ENCODE measurements at regions not wholly inside any gene's neighbourhood (a gene's known extent, or its start where the extent isn't known, plus 50 kb on each side); places are given as distances from the start of the nearest gene placed in this dataset.
"Not testable (repeated sequence)": the region's sequence is repeated elsewhere in the genome, so short reads cannot be mapped to it uniquely, and the experiment has no call there.

DNA sequence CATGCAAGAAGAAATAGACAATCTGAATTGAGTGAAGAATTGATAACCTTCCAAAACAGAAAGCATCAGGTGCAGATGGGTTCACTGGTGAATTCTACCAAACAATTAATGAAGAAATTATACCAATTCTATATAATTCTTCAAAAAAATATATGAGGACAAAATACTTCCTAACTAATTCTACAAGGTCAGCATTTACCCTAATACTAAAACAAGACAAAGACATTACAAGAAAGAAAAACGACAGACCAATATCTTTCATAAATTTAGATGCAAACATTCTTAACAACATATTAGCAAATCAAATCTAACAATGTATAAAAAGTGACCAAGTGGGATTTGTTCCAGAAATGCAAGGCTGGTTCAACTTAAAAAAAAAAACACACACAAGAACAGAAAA, 183.9 kb downstream of the BARX1 start:
- no peaks in the 10 kb centered on the region for H3K4me1 ChIP-seq
- intact Hi-C loops (cut with DNase I), result no loop called here

DNA sequence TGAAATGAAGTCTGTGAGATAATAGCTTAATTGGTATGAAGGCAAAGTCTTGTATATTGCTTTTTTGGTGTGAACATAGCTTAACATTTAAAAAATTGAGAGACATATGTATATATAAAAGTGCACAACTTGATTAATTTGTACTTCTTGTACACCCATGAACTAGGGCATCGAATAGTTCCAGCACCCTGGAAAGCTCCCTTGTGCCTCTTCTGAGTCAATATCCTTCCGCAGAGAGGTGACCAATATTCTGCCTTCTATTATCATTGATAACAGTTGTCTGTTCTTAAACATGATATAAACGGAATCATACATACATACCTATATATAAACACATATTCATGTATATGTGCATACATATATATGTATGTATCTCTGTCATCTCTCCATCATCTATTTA, 185.4 kb downstream of the PHF2 start:
- ATAC-seq, result no peak
- peaks cover 0 to 33% (median 13%) of the 10 kb centered on the region in 11 donors for H3K9me3 ChIP-seq
- TF ChIP-seq, protein P1, sequence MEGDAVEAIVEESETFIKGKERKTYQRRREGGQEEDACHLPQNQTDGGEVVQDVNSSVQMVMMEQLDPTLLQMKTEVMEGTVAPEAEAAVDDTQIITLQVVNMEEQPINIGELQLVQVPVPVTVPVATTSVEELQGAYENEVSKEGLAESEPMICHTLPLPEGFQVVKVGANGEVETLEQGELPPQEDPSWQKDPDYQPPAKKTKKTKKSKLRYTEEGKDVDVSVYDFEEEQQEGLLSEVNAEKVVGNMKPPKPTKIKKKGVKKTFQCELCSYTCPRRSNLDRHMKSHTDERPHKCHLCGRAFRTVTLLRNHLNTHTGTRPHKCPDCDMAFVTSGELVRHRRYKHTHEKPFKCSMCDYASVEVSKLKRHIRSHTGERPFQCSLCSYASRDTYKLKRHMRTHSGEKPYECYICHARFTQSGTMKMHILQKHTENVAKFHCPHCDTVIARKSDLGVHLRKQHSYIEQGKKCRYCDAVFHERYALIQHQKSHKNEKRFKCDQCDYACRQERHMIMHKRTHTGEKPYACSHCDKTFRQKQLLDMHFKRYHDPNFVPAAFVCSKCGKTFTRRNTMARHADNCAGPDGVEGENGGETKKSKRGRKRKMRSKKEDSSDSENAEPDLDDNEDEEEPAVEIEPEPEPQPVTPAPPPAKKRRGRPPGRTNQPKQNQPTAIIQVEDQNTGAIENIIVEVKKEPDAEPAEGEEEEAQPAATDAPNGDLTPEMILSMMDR (IDR thresholded peaks at IDR 0.05), result no peak
- 71 to 73% methylated on average over 3 of the region's 3 CpGs for WGBS, 2 donors
- H3K4me1 ChIP-seq, result no peaks in the 10 kb centered on the region
- no peaks in the 10 kb centered on the region for H3K36me3 ChIP-seq
- H3K27me3 ChIP-seq, result peaks cover 0 to 14% (median 3%) of the 10 kb centered on the region in 7 donors
- H3K4me3 ChIP-seq, result no peak overlapping the region
- intact Hi-C loops (cut with DNase I), result loop anchor here in 1 of 10 donors (2.0 kb wide), 1 partner anchor 79 kb away; no protein-coding TSS in a partner anchor
- no peak overlapping the region for H3K27ac ChIP-seq
- no peak for DNase-seq

More for the DNA sequence above, 183.9 kb downstream of the BARX1 start:
- Histone ChIP-seq H3K4me3 (no peak overlapping the region), H3K9me3 (peaks cover 0 to 30% (median 2%) of the 10 kb centered on the region in 11 donors), H3K27me3 (peaks cover 0 to 4% (median 0%) of the 10 kb centered on the region in 7 donors), H3K36me3 (no peaks in the 10 kb centered on the region), H3K27ac (no peak overlapping the region)
- ATAC-seq (no peak), DNase-seq (no peak)
- TF ChIP-seq, protein P1 (IDR thresholded peaks at IDR 0.05), result no peak
- WGBS, 2 donors, result 81 to 83% methylated on average over 1 of the region's 1 CpG

DNA sequence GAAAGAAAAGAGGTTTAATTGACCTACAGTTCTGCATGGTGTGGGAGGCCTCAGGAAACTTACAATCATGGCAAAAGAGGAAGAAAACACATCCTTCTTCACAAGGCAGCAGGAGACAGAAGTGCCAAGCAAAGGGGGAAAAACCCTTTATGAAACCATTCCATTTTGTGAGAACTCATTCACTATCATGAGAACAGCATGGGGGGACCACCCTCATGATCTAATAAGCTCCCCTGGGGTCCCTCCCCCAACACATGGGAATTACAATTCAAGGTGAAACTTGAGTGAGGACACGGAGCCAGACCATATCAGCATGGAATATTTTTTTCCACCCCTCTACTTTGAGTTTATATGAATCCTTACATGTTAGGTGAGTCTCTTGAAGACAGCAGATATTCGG, 173.7 kb downstream of the PHF2 start:
- Histone ChIP-seq H3K27ac (no peak overlapping the region), H3K4me3 (no peak overlapping the region), H3K9me3 (peaks cover 0 to 78% (median 37%) of the 10 kb centered on the region in 11 donors), H3K27me3 (no peaks in the 10 kb centered on the region), H3K4me1 (no peaks in the 10 kb centered on the region), H3K36me3 (no peaks in the 10 kb centered on the region)
- intact Hi-C loops (cut with DNase I), result loop anchor here in 1 of 10 donors (10.0 kb wide), 1 partner anchor 105 kb away; no protein-coding TSS in a partner anchor
- WGBS, 2 donors, result 56 to 65% methylated on average over 2 of the region's 2 CpGs
- TF ChIP-seq, protein P1 (IDR thresholded peaks at IDR 0.05), result no peak
- no peak for DNase-seq
- no peak for ATAC-seq

DNA sequence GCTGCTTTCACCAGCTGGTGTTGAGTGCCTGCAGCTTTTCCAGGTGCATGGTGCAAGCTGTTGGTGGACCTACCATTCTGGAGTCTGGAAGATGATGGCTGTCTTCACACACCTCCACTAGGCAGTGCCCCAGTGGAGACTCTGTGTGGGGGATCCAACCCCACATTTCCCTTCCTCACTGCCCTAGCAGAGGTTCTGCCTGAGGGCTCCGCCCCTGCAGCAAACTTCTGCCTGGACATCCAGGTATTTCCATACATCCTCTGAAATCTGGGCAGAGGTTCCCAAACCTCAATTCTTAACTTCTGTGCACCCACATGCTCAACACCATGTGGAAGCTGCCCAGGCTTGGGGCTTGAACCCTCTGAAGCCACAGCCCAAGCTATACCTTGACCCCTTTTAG, 172.4 kb downstream of the PHF2 start:
- H3K9me3 ChIP-seq, result peaks cover 0 to 82% (median 38%) of the 10 kb centered on the region in 11 donors
- intact Hi-C loops (cut with DNase I), result not testable (repeated sequence)
- 86 to 94% methylated on average over 1 of the region's 1 CpG for WGBS, 2 donors

DNA sequence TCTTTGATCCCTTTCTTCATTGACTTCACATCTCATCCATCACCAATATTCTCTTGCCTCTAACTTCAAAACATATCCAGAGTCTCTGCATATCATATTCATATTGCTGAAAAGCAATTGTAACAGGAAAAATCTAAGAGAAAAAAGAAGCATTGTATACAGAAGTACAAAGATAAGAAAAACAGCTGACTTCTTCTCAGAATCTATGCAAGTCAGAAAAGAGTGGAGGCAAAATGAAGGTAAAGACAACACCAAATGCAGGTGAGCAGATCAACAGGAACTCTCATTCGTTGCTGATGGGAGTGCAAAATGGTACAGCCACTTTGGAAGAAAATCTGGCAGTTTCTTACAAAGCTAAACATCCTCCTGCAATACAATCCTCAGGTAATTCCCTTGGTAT, 155.6 kb downstream of the PHF2 start:
- Histone ChIP-seq H3K4me1 (no peaks in the 10 kb centered on the region), H3K36me3 (no peaks in the 10 kb centered on the region), H3K27ac (no peak overlapping the region), H3K27me3 (peaks cover 0 to 26% (median 13%) of the 10 kb centered on the region in 7 donors), H3K9me3 (peaks cover 0 to 56% (median 17%) of the 10 kb centered on the region in 11 donors), H3K4me3 (no peak overlapping the region)
- TF ChIP-seq, protein P1 (IDR thresholded peaks at IDR 0.05), result no peak
- 45 to 46% methylated on average over 1 of the region's 1 CpG for WGBS, 2 donors
- no peak for DNase-seq
- ATAC-seq, result no peak
- intact Hi-C loops (cut with DNase I), result no loop called here

More for the DNA sequence above, 172.4 kb downstream of the PHF2 start:
- ATAC-seq, H3K27me3 ChIP-seq, H3K36me3 ChIP-seq, H3K4me3 ChIP-seq, H3K4me1 ChIP-seq, DNase-seq, H3K27ac ChIP-seq: not testable (repeated sequence)
